ENCODE measurements at regions not wholly inside any gene's neighbourhood (a gene's known extent, or its start where the extent isn't known, plus 50 kb on each side); places are given as distances from the start of the nearest gene placed in this dataset.

DNA sequence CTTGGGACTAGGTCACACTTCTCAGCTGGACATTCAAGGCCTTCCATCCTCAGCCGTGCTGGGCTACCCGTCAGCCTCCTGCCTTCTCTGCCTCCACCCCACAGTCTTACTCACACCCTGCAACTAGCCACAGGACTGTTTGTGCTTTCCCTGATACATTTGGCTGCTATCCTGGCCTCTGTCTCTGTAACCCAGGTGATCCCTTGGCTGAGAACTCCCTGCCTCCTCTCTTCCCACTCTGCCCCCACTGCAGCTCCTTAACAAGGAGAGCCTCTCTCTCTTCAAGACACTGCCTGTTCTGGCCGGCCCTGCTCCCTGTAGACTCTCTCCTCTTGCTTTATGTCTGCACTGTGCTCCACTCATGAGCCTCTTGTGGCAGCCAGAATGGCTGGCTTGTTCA lies 120.6 kb downstream of the MSX2 start:
- DNase-seq (no peak), ATAC-seq (peak in 1 of 4 donors; percentile 21)
- H3K27me3 ChIP-seq: no peaks in the 10 kb centered on the region
- TF ChIP-seq POLR2A (IDR thresholded peaks at IDR 0.05): no peak
- TF ChIP-seq, protein P1, sequence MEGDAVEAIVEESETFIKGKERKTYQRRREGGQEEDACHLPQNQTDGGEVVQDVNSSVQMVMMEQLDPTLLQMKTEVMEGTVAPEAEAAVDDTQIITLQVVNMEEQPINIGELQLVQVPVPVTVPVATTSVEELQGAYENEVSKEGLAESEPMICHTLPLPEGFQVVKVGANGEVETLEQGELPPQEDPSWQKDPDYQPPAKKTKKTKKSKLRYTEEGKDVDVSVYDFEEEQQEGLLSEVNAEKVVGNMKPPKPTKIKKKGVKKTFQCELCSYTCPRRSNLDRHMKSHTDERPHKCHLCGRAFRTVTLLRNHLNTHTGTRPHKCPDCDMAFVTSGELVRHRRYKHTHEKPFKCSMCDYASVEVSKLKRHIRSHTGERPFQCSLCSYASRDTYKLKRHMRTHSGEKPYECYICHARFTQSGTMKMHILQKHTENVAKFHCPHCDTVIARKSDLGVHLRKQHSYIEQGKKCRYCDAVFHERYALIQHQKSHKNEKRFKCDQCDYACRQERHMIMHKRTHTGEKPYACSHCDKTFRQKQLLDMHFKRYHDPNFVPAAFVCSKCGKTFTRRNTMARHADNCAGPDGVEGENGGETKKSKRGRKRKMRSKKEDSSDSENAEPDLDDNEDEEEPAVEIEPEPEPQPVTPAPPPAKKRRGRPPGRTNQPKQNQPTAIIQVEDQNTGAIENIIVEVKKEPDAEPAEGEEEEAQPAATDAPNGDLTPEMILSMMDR (IDR thresholded peaks at IDR 0.05): no peak
- no peak overlapping the region for H3K4me3 ChIP-seq
- no peak overlapping the region for H3K27ac ChIP-seq
- intact Hi-C loops (cut with DNase I): no loop called here
- H3K9me3 ChIP-seq: no peaks in the 10 kb centered on the region
- no peaks in the 10 kb centered on the region for H3K4me1 ChIP-seq
- 56% methylated on average over 3 of the region's 3 CpGs for WGBS (ENCODE audit: insufficient coverage, low coverage, low lambda C conversion rate, missing lambda C conversion rate)
- no peaks in the 10 kb centered on the region for H3K36me3 ChIP-seq

DNA sequence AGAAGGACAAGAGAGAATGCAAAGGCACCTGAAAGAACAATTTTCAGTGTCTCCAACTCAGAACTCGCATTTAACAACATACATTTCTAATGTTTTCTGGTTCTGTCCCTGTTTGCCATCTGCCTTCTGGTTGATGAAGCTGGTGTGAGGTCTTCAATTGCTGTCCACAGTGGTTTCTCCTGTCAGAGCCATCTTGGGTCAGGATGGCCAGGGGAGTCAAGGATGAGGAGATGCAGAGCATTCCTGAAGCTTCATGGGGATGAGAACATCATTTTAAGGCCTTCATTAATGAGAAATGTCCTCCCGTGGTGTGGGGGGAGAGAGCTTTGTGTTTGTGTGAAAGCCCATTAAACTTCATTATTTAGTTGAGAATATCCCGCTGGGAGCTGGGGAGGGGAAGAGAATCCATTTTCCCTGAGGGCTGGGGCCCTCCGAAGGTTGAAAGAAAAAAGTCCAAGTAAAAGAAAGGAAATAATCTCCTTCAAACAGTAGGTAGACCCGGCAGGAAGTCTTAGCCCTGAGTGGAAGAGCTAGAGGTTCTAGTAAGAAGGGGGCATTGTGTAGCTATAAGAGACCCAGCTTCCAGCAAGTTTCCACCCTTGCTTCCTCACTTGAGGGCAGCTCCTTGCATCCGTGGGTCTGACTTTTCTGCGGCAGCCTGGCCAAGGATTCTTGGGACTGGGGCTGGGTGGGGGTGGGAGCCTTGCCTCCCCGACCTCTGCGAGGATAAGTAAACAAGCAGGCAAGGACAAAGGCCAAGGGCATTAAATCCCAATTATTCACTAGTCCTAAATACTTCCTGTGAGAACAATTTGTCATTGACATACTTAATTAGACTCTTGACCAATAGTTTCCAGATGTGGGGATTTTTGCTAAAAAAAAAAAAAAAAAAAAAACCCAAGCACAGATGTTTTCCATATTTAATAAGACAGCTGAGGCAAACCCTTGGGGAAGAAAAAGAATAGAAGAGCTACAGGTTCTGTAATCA lies 119.2 kb downstream of the MSX2 start:
- ATAC-seq (no peak), DNase-seq (no peak)
- Histone ChIP-seq H3K36me3 (no peaks in the 10 kb centered on the region), H3K27ac (no peak overlapping the region), H3K27me3 (no peaks in the 10 kb centered on the region), H3K4me1 (no peaks in the 10 kb centered on the region), H3K9me3 (no peaks in the 10 kb centered on the region), H3K4me3 (no peak overlapping the region)
- TF ChIP-seq, protein P1 (IDR thresholded peaks at IDR 0.05): no peak
- TF ChIP-seq POLR2A (IDR thresholded peaks at IDR 0.05): no peak
- intact Hi-C loops (cut with DNase I): no loop called here
- 54% methylated on average over 5 of the region's 9 CpGs for WGBS (ENCODE audit: insufficient coverage, low coverage, low lambda C conversion rate, missing lambda C conversion rate)

DNA sequence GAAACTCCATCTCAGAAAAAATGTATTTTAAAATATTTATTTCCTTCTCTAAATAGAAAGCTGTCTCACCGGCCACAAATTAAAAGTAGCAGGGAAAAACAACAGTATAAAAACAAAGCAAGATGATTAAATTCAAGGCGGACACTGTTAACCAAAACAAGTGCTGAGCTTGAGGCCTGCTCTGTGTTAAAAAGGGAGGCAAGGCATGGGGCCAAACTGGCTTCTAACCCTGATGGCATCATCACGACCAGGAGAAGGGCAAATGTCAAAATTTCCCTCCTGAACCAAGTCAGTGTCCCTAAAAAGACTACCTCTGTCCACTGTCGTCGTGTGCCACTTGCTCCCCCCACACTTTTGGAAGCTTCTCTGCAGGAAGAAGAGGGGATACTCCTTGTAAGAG lies 116.1 kb downstream of the MSX2 start:
- ATAC-seq: no peak
- intact Hi-C loops (cut with DNase I): no loop called here
- DNase-seq: no peak
- Histone ChIP-seq H3K4me1 (no peaks in the 10 kb centered on the region), H3K36me3 (no peaks in the 10 kb centered on the region), H3K27me3 (no peaks in the 10 kb centered on the region), H3K4me3 (no peak overlapping the region), H3K9me3 (no peaks in the 10 kb centered on the region), H3K27ac (no peak overlapping the region)
- 59% methylated on average over 5 of the region's 5 CpGs for WGBS (ENCODE audit: insufficient coverage, low coverage, low lambda C conversion rate, missing lambda C conversion rate)
- TF ChIP-seq, protein P1 (IDR thresholded peaks at IDR 0.05): no peak
- no peak for TF ChIP-seq POLR2A (IDR thresholded peaks at IDR 0.05)

- Histone ChIP-seq H3K27ac (no peak overlapping the region), H3K36me3 (no peaks in the 10 kb centered on the region), H3K4me1 (no peaks in the 10 kb centered on the region), H3K4me3 (no peak overlapping the region), H3K27me3 (no peaks in the 10 kb centered on the region), H3K9me3 (no peaks in the 10 kb centered on the region)
- DNase-seq: no peak
- no CpG with 5 or more reads among the region's 1 CpG for WGBS (ENCODE audit: insufficient coverage, low coverage, low lambda C conversion rate, missing lambda C conversion rate)
- TF ChIP-seq, protein P1 (IDR thresholded peaks at IDR 0.05): no peak
- TF ChIP-seq POLR2A (IDR thresholded peaks at IDR 0.05): no peak
- no peak for ATAC-seq
- intact Hi-C loops (cut with DNase I): no loop called here
Observed at GRCh38 chr5:174839196-174839595, 114.8 kb downstream of the MSX2 start.

Measured in right lobe of liver (tissue), 6 donors.